ENCODE measurements at regions not wholly inside any gene's neighbourhood (a gene's known extent, or its start where the extent isn't known, plus 50 kb on each side); places are given as distances from the start of the nearest gene placed in this dataset.
"Not testable (repeated sequence)": the region's sequence is repeated elsewhere in the genome, so short reads cannot be mapped to it uniquely, and the experiment has no call there.

DNA sequence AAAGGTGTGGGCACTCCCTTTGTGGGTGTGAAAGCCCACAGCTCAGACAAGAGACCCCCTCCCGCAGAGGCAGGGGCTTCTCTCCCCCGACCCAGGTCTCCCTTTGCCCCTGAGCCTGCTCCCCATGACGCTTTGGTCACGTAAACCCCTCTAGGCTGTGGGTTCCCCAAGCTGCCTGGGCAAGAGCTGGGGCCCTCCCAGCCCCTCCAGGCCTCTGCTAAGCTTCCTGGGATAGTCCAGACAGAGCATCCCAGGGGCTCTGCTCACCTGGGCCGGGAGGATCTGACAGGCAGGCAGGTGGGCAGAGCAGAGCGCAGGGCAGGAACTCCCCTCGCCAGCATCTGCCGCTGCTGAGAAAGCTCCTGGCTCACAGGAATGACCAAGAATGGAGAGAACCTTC is 177.3 kb downstream of the BANP start:
- peaks cover 21% of the 10 kb centered on the region for H3K27me3 ChIP-seq (ENCODE audit: control insufficient read depth, insufficient read depth, low read length)
- no peak overlapping the region for H3K4me3 ChIP-seq (ENCODE audit: low read length)
- no peak overlapping the region for H3K4me2 ChIP-seq (ENCODE audit: low read length)
- no peaks in the 10 kb centered on the region for H3K4me1 ChIP-seq (ENCODE audit: control insufficient read depth, insufficient read depth, low read length)
- no peak overlapping the region for H3K9ac ChIP-seq (ENCODE audit: low read depth, low read length)
- no peaks in the 10 kb centered on the region for H3K36me3 ChIP-seq (ENCODE audit: insufficient read depth, low read length)
- no peaks in the 10 kb centered on the region for H3K9me3 ChIP-seq (replicated peaks; ENCODE audit: low read length)

- not testable (repeated sequence) for H3K4me2 ChIP-seq (ENCODE audit: low read length); H3K4me3 ChIP-seq (ENCODE audit: low read length); H3K9ac ChIP-seq (ENCODE audit: low read depth, low read length); H3K4me1 ChIP-seq (ENCODE audit: control insufficient read depth, insufficient read depth, low read length); H3K9me3 ChIP-seq (replicated peaks; ENCODE audit: low read length); H3K36me3 ChIP-seq (ENCODE audit: insufficient read depth, low read length)
- H3K27me3 ChIP-seq (ENCODE audit: control insufficient read depth, insufficient read depth, low read length): peaks cover 26% of the 10 kb centered on the region
Measured at GRCh38 chr16:88129133-88129532, 177.9 kb downstream of the BANP start.

GRCh38 chr16:88130016-88130415 is 178.8 kb downstream of the BANP start:
- H3K4me1 ChIP-seq (ENCODE audit: control insufficient read depth, insufficient read depth, low read length): no peaks in the 10 kb centered on the region
- H3K4me3 ChIP-seq (ENCODE audit: low read length): no peak overlapping the region
- no peaks in the 10 kb centered on the region for H3K36me3 ChIP-seq (ENCODE audit: insufficient read depth, low read length)
- no peak overlapping the region for H3K4me2 ChIP-seq (ENCODE audit: low read length)
- no peak overlapping the region for H3K9ac ChIP-seq (ENCODE audit: low read depth, low read length)
- peaks cover 34% of the 10 kb centered on the region for H3K27me3 ChIP-seq (ENCODE audit: control insufficient read depth, insufficient read depth, low read length)
- H3K9me3 ChIP-seq (replicated peaks; ENCODE audit: low read length): no peaks in the 10 kb centered on the region

- H3K9ac ChIP-seq (ENCODE audit: low read depth, low read length): no peak overlapping the region
Measured at GRCh38 chr16:88130681-88131080, 179.4 kb downstream of the BANP start.

DNA sequence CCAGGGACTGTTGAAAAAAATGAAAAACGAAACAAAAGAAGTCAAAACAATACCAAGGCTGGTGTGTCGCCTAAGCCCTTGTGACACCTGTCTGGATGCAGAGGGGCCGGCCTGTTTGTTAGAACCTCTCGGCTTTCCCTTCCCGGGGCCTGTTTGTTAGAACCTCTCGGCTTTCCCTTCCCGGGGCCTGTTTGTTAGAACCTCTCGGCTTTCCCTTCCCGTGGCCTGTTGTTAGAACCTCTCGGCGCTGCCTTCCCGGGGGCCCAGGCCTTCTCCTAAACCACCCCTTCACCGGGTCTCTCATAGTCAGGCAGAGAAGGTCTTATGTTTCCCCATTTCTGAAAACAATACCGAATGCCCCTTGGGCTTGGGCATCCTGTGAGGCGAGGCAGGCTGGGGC is 180.0 kb downstream of the BANP start:
- Histone ChIP-seq H3K4me1 (ENCODE audit: control insufficient read depth, insufficient read depth, low read length) (no peaks in the 10 kb centered on the region), H3K9me3 (replicated peaks; ENCODE audit: low read length) (no peaks in the 10 kb centered on the region), H3K36me3 (ENCODE audit: insufficient read depth, low read length) (no peaks in the 10 kb centered on the region), H3K9ac (ENCODE audit: low read depth, low read length) (no peak overlapping the region), H3K4me3 (ENCODE audit: low read length) (no peak overlapping the region), H3K4me2 (ENCODE audit: low read length) (no peak overlapping the region), H3K27me3 (ENCODE audit: control insufficient read depth, insufficient read depth, low read length) (peaks cover 43% of the 10 kb centered on the region)

More at GRCh38 chr16:88130681-88131080, 179.4 kb downstream of the BANP start:
- H3K4me2 ChIP-seq (ENCODE audit: low read length): no peak overlapping the region
- no peaks in the 10 kb centered on the region for H3K4me1 ChIP-seq (ENCODE audit: control insufficient read depth, insufficient read depth, low read length)
- peaks cover 39% of the 10 kb centered on the region for H3K27me3 ChIP-seq (ENCODE audit: control insufficient read depth, insufficient read depth, low read length)
- no peaks in the 10 kb centered on the region for H3K36me3 ChIP-seq (ENCODE audit: insufficient read depth, low read length)
- H3K9me3 ChIP-seq (replicated peaks; ENCODE audit: low read length): no peaks in the 10 kb centered on the region
- H3K4me3 ChIP-seq (ENCODE audit: low read length): no peak overlapping the region

GRCh38 chr16:88131966-88132365 is 180.7 kb downstream of the BANP start:
- Histone ChIP-seq H3K27me3 (ENCODE audit: control insufficient read depth, insufficient read depth, low read length) (peaks cover 51% of the 10 kb centered on the region), H3K4me2 (ENCODE audit: low read length) (no peak overlapping the region), H3K4me1 (ENCODE audit: control insufficient read depth, insufficient read depth, low read length) (no peaks in the 10 kb centered on the region), H3K9me3 (replicated peaks; ENCODE audit: low read length) (no peaks in the 10 kb centered on the region), H3K9ac (ENCODE audit: low read depth, low read length) (no peak overlapping the region), H3K4me3 (ENCODE audit: low read length) (no peak overlapping the region), H3K36me3 (ENCODE audit: insufficient read depth, low read length) (no peaks in the 10 kb centered on the region)

GRCh38 chr16:88132836-88133506 is 181.7 kb downstream of the BANP start:
- H3K4me3 ChIP-seq (ENCODE audit: low read length): no peak overlapping the region
- no peak overlapping the region for H3K4me2 ChIP-seq (ENCODE audit: low read length)
- no peaks in the 10 kb centered on the region for H3K36me3 ChIP-seq (ENCODE audit: insufficient read depth, low read length)
- H3K9ac ChIP-seq (ENCODE audit: low read depth, low read length): no peak overlapping the region
- peaks cover 55% of the 10 kb centered on the region for H3K27me3 ChIP-seq (ENCODE audit: control insufficient read depth, insufficient read depth, low read length)
- no peaks in the 10 kb centered on the region for H3K4me1 ChIP-seq (ENCODE audit: control insufficient read depth, insufficient read depth, low read length)
- no peaks in the 10 kb centered on the region for H3K9me3 ChIP-seq (replicated peaks; ENCODE audit: low read length)

DNA sequence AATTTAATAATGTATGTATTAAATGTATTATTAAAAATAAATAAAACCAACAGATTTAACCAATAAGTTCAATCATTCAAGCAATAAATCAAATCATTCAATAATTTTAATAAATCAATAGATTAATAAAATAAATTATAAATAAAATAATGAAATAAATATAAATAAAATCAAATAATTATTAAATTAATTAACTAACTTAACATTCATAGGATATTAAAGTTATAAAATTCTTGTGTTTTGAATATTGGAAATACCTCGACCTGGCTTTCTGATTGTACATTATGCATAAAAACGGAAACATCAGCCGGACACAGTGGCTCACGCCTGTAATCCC is 182.2 kb downstream of the BANP start:
- Histone ChIP-seq H3K36me3 (ENCODE audit: insufficient read depth, low read length) (no peaks in the 10 kb centered on the region), H3K9me3 (replicated peaks; ENCODE audit: low read length) (peaks cover 4% of the 10 kb centered on the region), H3K9ac (ENCODE audit: low read depth, low read length) (no peak overlapping the region), H3K4me2 (ENCODE audit: low read length) (no peak overlapping the region), H3K4me3 (ENCODE audit: low read length) (no peak overlapping the region), H3K4me1 (ENCODE audit: control insufficient read depth, insufficient read depth, low read length) (no peaks in the 10 kb centered on the region), H3K27me3 (ENCODE audit: control insufficient read depth, insufficient read depth, low read length) (peaks cover 55% of the 10 kb centered on the region)

DNA sequence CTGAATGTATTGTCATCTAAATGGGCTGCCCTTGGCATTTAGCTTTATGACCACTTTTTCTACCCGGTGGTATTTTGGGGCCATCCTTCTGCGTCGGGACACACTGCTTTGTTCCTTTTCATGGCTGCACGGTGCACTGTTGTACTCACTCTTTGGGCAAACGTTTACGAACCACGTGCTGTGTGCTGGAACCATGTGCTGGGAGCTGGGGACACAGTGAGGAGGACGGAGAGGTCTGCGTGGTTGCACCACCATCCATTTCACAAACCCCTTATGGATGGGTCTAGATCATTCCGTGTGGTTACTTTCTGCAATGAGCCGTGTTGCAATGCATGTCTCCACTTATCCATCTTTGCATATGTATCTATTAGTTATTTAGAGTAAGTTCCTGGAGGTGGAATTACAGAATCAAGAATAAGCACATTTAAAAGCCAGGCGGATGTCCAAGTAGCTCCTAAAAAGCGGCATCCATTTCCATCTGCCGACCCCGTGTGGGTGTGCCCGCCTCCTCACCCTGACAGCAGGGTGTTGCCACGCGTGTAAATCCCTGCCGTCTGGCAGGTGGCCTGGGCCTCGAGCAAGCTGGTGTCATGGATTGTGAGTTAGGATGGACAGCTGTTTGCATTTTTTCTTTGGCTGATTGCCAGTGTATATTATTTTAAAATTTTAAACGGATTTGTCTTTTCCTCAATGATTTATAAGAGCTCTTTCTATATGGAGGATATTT is 183.1 kb downstream of the BANP start:
- not testable (repeated sequence) for H3K36me3 ChIP-seq (ENCODE audit: insufficient read depth, low read length); H3K9me3 ChIP-seq (replicated peaks; ENCODE audit: low read length); H3K4me1 ChIP-seq (ENCODE audit: control insufficient read depth, insufficient read depth, low read length); H3K9ac ChIP-seq (ENCODE audit: low read depth, low read length); H3K4me3 ChIP-seq (ENCODE audit: low read length); H3K4me2 ChIP-seq (ENCODE audit: low read length)
- peaks cover 47% of the 10 kb centered on the region for H3K27me3 ChIP-seq (ENCODE audit: control insufficient read depth, insufficient read depth, low read length)

GRCh38 chr16:88134899-88135682 is 183.9 kb downstream of the BANP start:
- not testable (repeated sequence) for H3K4me2 ChIP-seq (ENCODE audit: low read length); H3K9me3 ChIP-seq (replicated peaks; ENCODE audit: low read length); H3K4me3 ChIP-seq (ENCODE audit: low read length); H3K36me3 ChIP-seq (ENCODE audit: insufficient read depth, low read length); H3K4me1 ChIP-seq (ENCODE audit: control insufficient read depth, insufficient read depth, low read length); H3K9ac ChIP-seq (ENCODE audit: low read depth, low read length)
- H3K27me3 ChIP-seq (ENCODE audit: control insufficient read depth, insufficient read depth, low read length): peaks cover 42% of the 10 kb centered on the region

DNA sequence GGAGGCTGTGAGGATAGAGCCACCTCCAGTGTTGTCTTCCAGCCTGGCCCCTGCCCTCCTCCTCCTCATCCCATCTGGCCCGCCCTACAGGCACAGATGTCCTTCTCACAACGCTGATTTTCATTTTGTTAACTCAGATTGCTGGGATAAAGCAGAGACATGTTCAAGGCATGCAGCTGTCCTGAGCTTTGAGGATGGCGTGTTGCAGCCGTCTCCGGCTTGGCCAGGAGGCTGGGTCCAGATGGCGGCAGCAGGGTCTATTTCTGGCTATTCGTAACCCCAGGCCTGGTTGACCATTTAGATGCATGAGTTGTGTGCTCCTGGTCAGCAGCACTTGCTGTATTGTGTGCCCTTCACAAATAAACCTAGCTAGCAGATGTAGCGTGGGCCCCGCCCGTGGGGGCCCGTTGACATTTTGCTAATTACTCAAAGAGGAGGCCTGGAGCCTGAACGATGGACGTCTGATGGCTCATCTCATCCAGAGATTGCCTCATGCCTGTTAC is 185.0 kb downstream of the BANP start:
- H3K36me3 ChIP-seq (ENCODE audit: insufficient read depth, low read length); H3K9me3 ChIP-seq (replicated peaks; ENCODE audit: low read length); H3K9ac ChIP-seq (ENCODE audit: low read depth, low read length); H3K4me3 ChIP-seq (ENCODE audit: low read length); H3K4me2 ChIP-seq (ENCODE audit: low read length); H3K4me1 ChIP-seq (ENCODE audit: control insufficient read depth, insufficient read depth, low read length): not testable (repeated sequence)
- peaks cover 42% of the 10 kb centered on the region for H3K27me3 ChIP-seq (ENCODE audit: control insufficient read depth, insufficient read depth, low read length)

Measured in skeletal muscle satellite cell (primary cell).